ACC112 (cell line): ENCODE measurements at regions not wholly inside any gene's neighbourhood (a gene's known extent, or its start where the extent isn't known, plus 50 kb on each side); places are given as distances from the start of the nearest gene placed in this dataset.

Source experiments
- H2AFZ ChIP-seq: fragments of 200-600 bp; sonication (generic); one replicate; pipeline ENCODE4 v1.6.0; 2017; ENCODE audit warnings: antibody characterized with exemption, low read length; ENCODE audit not compliant: unreplicated experiment
- H3K27ac ChIP-seq: fragments of 200-600 bp; sonication (generic); 2 replicates; pipeline ENCODE4 v1.5.1; 2014; ENCODE audit warnings: low read depth, mild to moderate bottlenecking, antibody characterized with exemption, low read length, moderate library complexity
- H3K27me3 ChIP-seq: fragments of 200-600 bp; sonication (generic); 2 replicates; pipeline ENCODE4 v1.6.1; 2014; ENCODE audit warnings: mild to moderate bottlenecking, antibody characterized with exemption, low read length, moderate library complexity, mixed read lengths; ENCODE audit not compliant: insufficient read depth
- H3K36me3 ChIP-seq: fragments of 200-600 bp; sonication (generic); 2 replicates; pipeline ENCODE4 v1.6.1; 2016; ENCODE audit warnings: mild to moderate bottlenecking, antibody characterized with exemption, low read length, moderate library complexity, mixed read lengths; ENCODE audit not compliant: insufficient read depth
- H3K4me1 ChIP-seq: fragments of 200-600 bp; sonication (generic); one replicate; pipeline ENCODE4 v1.6.1; 2016; ENCODE audit warnings: low read length, mixed read lengths; ENCODE audit not compliant: insufficient read depth, unreplicated experiment, control insufficient read depth
- H3K4me3 ChIP-seq: fragments of 200-600 bp; sonication (generic); 2 replicates; pipeline ENCODE4 v1.5.1; 2014; ENCODE audit warnings: mild to moderate bottlenecking, low read depth, low read length
- H3K79me2 ChIP-seq: fragments of 200-600 bp; sonication (generic); one replicate; pipeline ENCODE4 v1.6.0; 2016; ENCODE audit warnings: low read length; ENCODE audit not compliant: control insufficient read depth, unreplicated experiment, insufficient read depth

DNA sequence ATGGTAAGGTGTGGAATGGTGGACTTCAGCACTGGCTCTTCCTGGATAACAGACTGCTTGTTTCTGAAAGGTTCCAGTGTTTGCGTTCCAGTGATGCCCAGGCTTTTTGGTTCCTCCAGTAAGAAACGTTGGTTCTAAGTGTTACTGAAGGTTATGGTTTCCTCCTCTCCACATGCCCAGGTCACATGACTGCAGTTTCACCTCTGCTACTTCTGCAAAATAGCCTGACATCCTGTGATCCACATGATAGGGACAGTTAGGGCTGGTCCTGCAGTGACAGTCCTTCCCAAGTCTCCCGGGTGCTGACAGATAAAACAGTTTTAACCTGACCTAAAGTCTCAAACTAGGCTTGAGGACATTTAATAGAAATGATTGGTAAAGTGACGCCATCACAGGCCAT, 132.2 kb upstream of the CST7 start:
- Histone ChIP-seq H3K27ac (no peak overlapping the region), H3K4me3 (no peak overlapping the region), H3K36me3 (no peaks in the 10 kb centered on the region), H2AFZ (no peak overlapping the region), H3K79me2 (no peaks in the 10 kb centered on the region), H3K4me1 (no peaks in the 10 kb centered on the region), H3K27me3 (peaks cover 10% of the 10 kb centered on the region; the same call in 1 of the 2 replicates)

DNA sequence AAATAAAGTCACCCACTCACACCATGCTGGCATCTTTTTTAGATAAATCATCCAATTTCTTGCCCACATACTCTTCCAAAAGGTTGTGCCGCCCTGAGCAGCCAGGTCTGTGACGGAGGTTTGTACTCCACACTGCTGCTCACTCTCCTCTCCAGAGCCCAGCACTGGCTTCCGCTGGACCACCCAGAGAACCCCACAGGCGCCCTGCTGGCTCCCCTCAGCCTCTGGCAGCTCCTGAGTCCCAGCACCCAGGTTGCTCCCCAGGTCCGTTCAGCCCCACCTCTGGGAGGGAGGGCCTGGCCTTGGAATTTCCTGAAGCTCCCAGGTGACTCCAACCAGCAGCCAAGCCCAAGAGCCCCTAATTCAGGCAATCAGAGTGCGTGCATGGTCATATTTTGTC, 131.7 kb upstream of the CST7 start:
- H3K27me3 ChIP-seq: peaks cover 14% of the 10 kb centered on the region
- no peak overlapping the region for H2AFZ ChIP-seq
- no peaks in the 10 kb centered on the region for H3K36me3 ChIP-seq
- H3K4me3 ChIP-seq: no peak overlapping the region
- H3K4me1 ChIP-seq: no peaks in the 10 kb centered on the region
- no peak overlapping the region for H3K27ac ChIP-seq
- no peaks in the 10 kb centered on the region for H3K79me2 ChIP-seq

DNA sequence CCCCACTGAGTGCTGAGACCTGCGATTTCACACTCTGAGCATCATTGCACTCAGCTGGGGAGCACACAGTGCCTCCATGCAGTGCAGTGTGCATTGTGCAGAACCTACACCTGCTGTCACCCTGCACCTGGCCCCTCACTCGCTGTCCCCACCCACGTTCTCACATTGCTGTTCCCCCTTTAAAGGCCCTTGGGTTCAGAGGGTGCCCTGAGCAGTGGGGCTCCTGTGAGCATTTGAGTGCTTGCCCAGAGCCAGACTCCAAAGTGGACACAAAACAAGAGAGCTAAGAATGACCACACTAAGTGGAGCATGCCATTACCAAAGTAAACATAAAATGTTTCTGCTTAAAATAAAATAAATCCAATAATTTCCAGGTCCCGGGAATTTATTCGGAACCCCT, 131.0 kb upstream of the CST7 start:
- no peak overlapping the region for H3K4me3 ChIP-seq
- H3K27me3 ChIP-seq: peaks cover 21% of the 10 kb centered on the region
- H3K4me1 ChIP-seq: no peaks in the 10 kb centered on the region
- H2AFZ ChIP-seq: no peak overlapping the region
- H3K27ac ChIP-seq: no peak overlapping the region
- H3K36me3 ChIP-seq: no peaks in the 10 kb centered on the region
- H3K79me2 ChIP-seq: no peaks in the 10 kb centered on the region

DNA sequence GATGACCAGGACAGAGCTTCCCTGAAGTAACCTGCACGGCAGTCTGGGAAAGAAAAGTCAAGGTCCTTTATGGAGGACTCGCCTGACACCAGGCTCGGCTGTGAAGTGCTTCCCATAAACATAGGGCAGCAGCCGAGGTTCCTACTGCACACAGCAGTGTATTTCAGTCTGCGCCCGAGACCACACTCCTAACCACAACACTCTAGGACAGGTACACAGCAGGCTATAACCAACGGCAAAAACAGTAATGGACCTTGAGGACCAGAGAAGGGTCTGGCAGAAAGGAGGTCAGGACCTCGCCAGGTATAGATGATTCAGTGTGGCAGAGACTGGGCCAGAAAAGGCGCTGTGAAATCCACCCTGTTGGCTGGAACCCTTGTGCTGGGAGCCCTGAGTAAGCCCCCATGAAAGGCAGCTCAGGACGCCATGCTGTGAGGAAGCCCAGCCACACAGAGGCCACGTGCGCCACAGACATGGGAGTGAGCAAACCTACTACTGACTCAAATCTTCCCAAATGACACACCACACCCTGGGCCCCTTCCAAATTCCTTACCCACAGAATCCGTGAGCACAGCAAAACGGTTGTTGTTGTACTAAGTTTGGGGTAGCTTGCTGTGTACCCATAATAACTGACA, 129.6 kb upstream of the CST7 start:
- H3K79me2 ChIP-seq: no peaks in the 10 kb centered on the region
- no peaks in the 10 kb centered on the region for H3K36me3 ChIP-seq
- peaks cover 31% of the 10 kb centered on the region for H3K27me3 ChIP-seq

DNA sequence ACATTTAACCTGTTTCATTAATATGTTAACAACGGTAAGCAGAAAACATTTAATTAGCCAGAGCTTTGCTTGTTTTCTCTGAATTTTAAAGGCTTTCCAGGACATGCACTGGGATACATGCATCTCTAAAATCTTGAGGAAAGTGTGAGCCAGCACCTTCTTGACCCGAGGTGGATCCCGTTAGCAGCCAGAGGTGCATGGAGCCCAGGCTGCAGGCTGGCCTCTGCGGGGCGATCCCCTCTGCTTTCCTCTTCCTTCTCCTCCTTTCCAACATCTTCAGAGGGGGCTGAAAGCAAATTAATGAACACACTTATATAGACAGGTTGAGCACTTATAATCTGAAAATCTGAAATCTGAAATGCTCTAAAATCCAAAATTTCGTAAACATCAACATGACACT, 128.7 kb upstream of the CST7 start:
- Histone ChIP-seq H3K79me2 (no peaks in the 10 kb centered on the region), H2AFZ (no peak overlapping the region), H3K4me1 (no peaks in the 10 kb centered on the region), H3K36me3 (no peaks in the 10 kb centered on the region), H3K27me3 (peaks cover 31% of the 10 kb centered on the region), H3K4me3 (no peak overlapping the region), H3K27ac (no peak overlapping the region)

More for the DNA sequence above, 129.6 kb upstream of the CST7 start:
- H2AFZ ChIP-seq: no peak overlapping the region
- H3K4me1 ChIP-seq: no peaks in the 10 kb centered on the region
- H3K4me3 ChIP-seq: no peak overlapping the region
- no peak overlapping the region for H3K27ac ChIP-seq

DNA sequence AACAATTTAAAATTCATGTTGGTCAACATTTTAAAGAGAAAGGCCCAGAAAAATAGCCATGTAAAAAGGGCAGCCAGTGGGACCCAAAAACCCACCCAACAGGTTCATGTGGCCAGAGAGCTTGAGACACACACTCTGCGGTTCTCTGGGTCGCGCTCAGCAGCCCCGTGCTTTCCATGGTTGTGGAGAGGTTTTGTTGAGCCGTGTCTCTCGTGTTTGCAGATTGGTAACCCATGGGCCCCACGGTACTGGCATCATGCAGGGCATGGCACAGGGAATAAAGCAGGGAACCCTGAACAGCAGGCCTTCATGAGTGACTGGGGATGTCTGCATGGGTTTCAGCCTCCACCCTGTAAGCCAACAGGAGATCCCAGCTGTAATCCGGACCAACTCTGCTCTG, 127.7 kb upstream of the CST7 start:
- H3K27ac ChIP-seq: no peak overlapping the region
- no peaks in the 10 kb centered on the region for H3K79me2 ChIP-seq
- no peaks in the 10 kb centered on the region for H3K36me3 ChIP-seq
- no peak overlapping the region for H3K4me3 ChIP-seq
- H2AFZ ChIP-seq: no peak overlapping the region
- peaks cover 31% of the 10 kb centered on the region for H3K27me3 ChIP-seq
- no peaks in the 10 kb centered on the region for H3K4me1 ChIP-seq

DNA sequence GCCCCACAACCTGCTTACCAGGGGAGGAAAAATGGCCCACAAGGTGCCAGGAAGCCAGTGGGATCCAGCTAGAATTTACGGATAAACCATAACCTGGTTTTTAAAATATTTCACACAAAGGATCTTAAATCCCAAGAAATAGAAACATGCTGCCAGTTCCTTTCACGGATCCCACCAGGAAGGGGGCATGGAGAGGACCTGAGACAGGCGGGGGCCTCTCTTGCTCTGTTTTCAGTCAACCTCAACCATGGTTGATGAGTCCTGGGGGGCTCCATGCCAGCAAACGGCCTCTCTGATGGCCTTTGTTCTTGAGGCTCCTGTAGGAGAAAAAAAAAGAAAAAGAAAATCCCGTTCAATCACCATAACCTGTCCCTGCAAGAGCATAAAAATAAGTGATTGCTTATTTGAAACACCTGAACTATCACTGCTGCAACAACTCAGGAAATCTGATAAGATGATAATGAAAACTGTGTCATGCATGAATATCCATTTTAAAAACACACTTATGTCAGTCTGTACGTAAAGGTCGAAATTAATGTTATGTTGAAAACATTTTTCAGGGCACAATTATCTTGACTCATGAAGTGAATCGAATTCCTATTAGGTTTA, 125.8 kb upstream of the CST7 start:
- Histone ChIP-seq H3K27me3 (peaks cover 37% of the 10 kb centered on the region), H3K79me2 (no peaks in the 10 kb centered on the region), H3K4me1 (no peaks in the 10 kb centered on the region), H3K4me3 (no peak overlapping the region), H3K27ac (no peak overlapping the region), H3K36me3 (no peaks in the 10 kb centered on the region), H2AFZ (no peak overlapping the region)

DNA sequence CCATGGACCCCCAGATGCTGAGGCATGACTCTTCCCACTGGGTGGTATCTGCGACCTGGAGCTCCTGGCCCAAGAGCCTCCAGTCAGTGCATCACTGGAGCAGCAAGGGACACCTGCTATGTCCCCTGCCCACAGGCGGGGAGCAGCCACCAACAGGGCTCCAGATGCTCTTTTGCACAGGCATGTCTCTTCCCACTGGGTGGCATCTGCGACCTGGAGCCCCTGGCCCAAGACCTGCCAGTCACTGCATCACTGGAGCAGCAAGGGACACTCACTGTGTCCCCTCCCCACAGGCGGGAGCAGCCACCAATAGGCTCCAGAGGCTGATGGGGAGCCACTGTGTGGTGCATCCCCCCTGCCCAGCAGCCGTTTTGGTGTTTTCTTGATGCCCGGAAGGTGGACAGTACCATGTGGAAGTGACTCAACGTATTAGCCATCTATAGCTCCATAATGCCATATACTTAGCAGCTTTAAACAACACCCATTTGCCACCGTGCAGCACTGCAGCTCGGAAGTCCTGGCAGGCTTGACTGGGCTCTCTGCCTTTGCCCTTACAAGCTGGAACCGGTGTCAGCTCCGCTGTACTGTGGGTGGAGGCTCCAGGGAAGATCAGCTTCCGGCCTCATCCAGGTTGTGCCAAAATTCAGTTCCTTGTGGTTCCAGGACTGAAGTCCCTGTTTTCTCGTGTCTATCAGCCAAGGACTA, 124.9 kb upstream of the CST7 start:
- H3K36me3 ChIP-seq: no peaks in the 10 kb centered on the region
- H3K79me2 ChIP-seq: no peaks in the 10 kb centered on the region
- no peaks in the 10 kb centered on the region for H3K4me1 ChIP-seq
- H3K4me3 ChIP-seq: no peak overlapping the region
- H3K27me3 ChIP-seq: peaks cover 37% of the 10 kb centered on the region
- no peak overlapping the region for H2AFZ ChIP-seq
- no peak overlapping the region for H3K27ac ChIP-seq

DNA sequence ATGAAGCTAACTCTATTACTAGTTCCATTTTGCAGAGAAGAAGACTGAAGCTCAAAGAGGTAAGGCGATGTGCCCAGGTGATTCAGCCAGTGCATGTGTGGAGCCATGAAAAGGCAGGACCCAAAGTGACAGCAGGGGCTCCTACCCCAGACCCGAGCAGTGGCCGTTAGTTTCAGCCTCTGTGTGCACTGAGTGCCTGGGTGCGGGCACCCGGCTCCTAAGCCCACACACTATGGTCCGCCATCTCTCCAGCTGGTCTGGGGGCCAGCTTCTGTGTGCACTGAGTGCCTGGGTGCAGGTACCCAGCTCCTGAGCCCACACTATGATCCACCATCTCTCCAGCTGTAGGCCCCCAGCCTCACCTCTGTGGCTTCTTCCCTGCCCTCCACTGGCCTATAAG, 123.5 kb upstream of the CST7 start:
- H2AFZ ChIP-seq: no peak overlapping the region
- peaks cover 37% of the 10 kb centered on the region for H3K27me3 ChIP-seq
- H3K79me2 ChIP-seq: no peaks in the 10 kb centered on the region
- no peaks in the 10 kb centered on the region for H3K4me1 ChIP-seq
- no peaks in the 10 kb centered on the region for H3K36me3 ChIP-seq
- H3K27ac ChIP-seq: no peak overlapping the region
- no peak overlapping the region for H3K4me3 ChIP-seq

DNA sequence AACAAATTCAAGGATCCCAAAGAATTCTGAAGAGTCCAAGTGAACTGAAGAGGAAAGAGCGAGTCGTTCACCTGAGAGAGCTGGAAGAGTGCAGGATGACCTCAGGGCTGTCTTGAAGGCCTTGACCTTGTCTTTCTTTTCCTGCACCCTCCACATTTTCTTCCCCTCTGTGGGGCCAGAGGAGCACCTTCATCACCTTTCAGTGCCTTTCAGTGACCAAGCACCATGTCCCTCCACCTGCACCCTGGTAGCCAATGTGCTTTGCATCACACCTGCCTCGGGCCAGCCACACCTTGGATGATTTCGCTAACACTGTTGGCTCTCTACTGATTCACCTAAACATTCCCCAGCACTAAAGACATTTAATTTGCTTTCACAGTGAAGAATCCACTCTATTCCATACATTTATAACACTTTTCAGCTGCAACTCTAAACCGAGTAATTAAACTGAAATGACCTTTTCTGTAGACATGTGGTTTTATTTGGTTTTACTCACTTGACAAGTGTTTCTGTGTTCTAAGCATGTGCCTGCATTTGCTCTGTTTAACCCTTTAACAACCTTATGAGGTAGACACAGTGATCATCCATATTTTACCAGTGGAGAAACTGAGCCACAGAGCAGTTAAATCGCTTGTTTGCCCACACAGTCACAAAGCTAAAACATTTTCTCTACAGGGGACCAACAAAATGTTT, 121.3 kb upstream of the CST7 start:
- H3K4me3 ChIP-seq: no peak overlapping the region
- no peaks in the 10 kb centered on the region for H3K4me1 ChIP-seq
- no peak overlapping the region for H2AFZ ChIP-seq
- H3K27ac ChIP-seq: no peak overlapping the region
- no peaks in the 10 kb centered on the region for H3K79me2 ChIP-seq
- no peaks in the 10 kb centered on the region for H3K36me3 ChIP-seq
- H3K27me3 ChIP-seq: peaks cover 19% of the 10 kb centered on the region; the same call in 1 of the 2 replicates
